T-cell (primary cell): ENCODE measurements at regions not wholly inside any gene's neighbourhood (a gene's known extent, or its start where the extent isn't known, plus 50 kb on each side); places are given as distances from the start of the nearest gene placed in this dataset.

Experiments
- ATAC-seq, 4 experiments: fragments of 200-7000 bp in 3 of 4; fragments of 150-1000 bp in 1 of 4; cut with Tn5 transposase; replicated peaks in 1 of 4; 1 replicate in 3 of 4; 2 replicates in 1 of 4; pipeline ENCODE4 v1.10.0; 2021; ENCODE audit warnings: moderate library complexity in 3 of 4, mild to moderate bottlenecking in 2 of 4, moderate number of reproducible peaks in 1 of 4
- CTCF ChIA-PET, 2 donors: fragments of 300-600 bp; sonication (Branson Sonifier 250); formaldehyde crosslinking; loops; one replicate each; lab custom pipeline; 2022; ENCODE audit warnings: antibody characterized with exemption in 2 of 2; lab: Charles Lee
- POLR2A ChIA-PET, 2 donors: fragments of 300-600 bp; sonication (Branson Sonifier 250); formaldehyde crosslinking; loops; one replicate each; lab custom pipeline; 2022; ENCODE audit warnings: antibody characterized with exemption in 2 of 2; lab: Charles Lee
- DNase-seq, 35 experiments: peaks; one replicate each; pipeline versions ENCODE4 v3.0.0 to v3.0.0-alpha.2; 2013 to 2023
- H3K27ac ChIP-seq: one replicate; pipeline ENCODE4 v1.5.1; 2013; ENCODE audit warnings: low read length
- H3K27me3 ChIP-seq, 2 experiments: replicated peaks in 1 of 2; 1 replicate in 1 of 2; 2 replicates in 1 of 2; pipeline versions ENCODE4 v1.6.1 to v1.7.0; 2013; ENCODE audit warnings: low read length in 1 of 2, mixed read lengths in 1 of 2; ENCODE audit not compliant: control insufficient read depth in 2 of 2, insufficient read depth in 2 of 2; ENCODE audit errors: extremely low read depth in 1 of 2
- H3K36me3 ChIP-seq, 2 donors: 1 replicate in 1 of 2; 2 replicates in 1 of 2; pipeline versions ENCODE4 v1.6.1 to v1.7.0; 2013; ENCODE audit warnings: low read length in 1 of 2; ENCODE audit not compliant: control insufficient read depth in 2 of 2, insufficient read depth in 1 of 2; ENCODE audit errors: extremely low read depth in 1 of 2
- H3K4me1 ChIP-seq, 2 experiments: 1 replicate in 1 of 2; 2 replicates in 1 of 2; pipeline versions ENCODE4 v1.6.1 to v1.7.0; 2013; ENCODE audit warnings: low read length in 2 of 2, mixed read lengths in 1 of 2; ENCODE audit not compliant: insufficient read depth in 2 of 2, control insufficient read depth in 1 of 2; ENCODE audit errors: extremely low read depth in 1 of 2
- H3K4me3 ChIP-seq, 2 donors: 1 replicate in 1 of 2; 2 replicates in 1 of 2; pipeline versions ENCODE4 v1.5.1 to v1.7.0; 2013; ENCODE audit warnings: mild to moderate bottlenecking in 2 of 2, low read length in 1 of 2, moderate library complexity in 1 of 2; ENCODE audit not compliant: control insufficient read depth in 1 of 2; ENCODE audit errors: extremely low read depth in 1 of 2
- H3K9me3 ChIP-seq: 2 replicates; pipeline ENCODE4 v1.7.0; 2013
- H3K27ac Mint-ChIP-seq, 2 donors: one replicate each; pipeline ENCODE4 v1.8.0; 2020 to 2021; ENCODE audit warnings: mild to moderate bottlenecking in 2 of 2, mixed read lengths in 2 of 2
- H3K27me3 Mint-ChIP-seq, 2 donors: one replicate each; pipeline ENCODE4 v1.8.0; 2021 to 2022; ENCODE audit warnings: mixed read lengths in 2 of 2
- H3K36me3 Mint-ChIP-seq: one replicate; pipeline ENCODE4 v1.8.0; 2021; ENCODE audit warnings: mixed read lengths
- H3K4me1 Mint-ChIP-seq, 3 donors: one replicate each; pipeline ENCODE4 v1.8.0; 2020 to 2022; ENCODE audit warnings: mixed read lengths in 3 of 3, mild to moderate bottlenecking in 1 of 3
- H3K4me3 Mint-ChIP-seq, 3 donors: one replicate each; pipeline ENCODE4 v1.8.0; 2020 to 2022; ENCODE audit warnings: mild to moderate bottlenecking in 3 of 3, mixed read lengths in 3 of 3, moderate library complexity in 3 of 3
- H3K9me3 Mint-ChIP-seq, 3 donors: one replicate each; pipeline ENCODE4 v1.8.0; 2020 to 2022; ENCODE audit warnings: mixed read lengths in 3 of 3
- WGBS: methylation state at CpG from one replicate; pipeline ENCODE4 v1.1.5; 2013; ENCODE audit warnings: missing lambda C conversion rate; ENCODE audit not compliant: insufficient coverage; 5-methylcytosine and 5-hydroxymethylcytosine counted together

DNA sequence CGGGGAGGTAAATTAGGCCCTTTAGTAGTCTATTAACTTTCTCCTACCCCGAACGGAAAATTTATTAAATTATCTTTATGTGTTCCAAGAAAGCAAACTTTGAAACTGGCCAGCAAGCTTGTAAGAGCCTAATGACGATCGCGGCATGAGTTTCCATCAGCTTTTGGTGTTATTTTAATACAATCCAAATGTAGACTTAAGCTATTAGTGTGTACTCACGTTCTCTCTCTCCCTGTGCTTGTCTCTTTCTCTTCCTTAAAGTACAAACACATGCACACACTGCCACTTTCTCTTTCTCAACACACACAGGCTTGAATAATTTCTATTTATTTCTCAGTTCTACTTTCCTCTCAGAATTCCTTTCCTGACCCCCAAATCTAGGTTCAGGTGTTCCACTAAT lies 108.8 kb upstream of the MME start:
- H3K27me3 ChIP-seq: no peaks in the 10 kb centered on the region
- H3K4me1 Mint-ChIP-seq: no peaks in the 10 kb centered on the region
- H3K9me3 Mint-ChIP-seq: peaks cover 0 to 3% (median 0%) of the 10 kb centered on the region in 3 donors
- H3K27ac ChIP-seq: no peak overlapping the region
- H3K36me3 ChIP-seq: no peaks in the 10 kb centered on the region
- DNase-seq: no peak
- no peak for ATAC-seq
- no peak overlapping the region for H3K4me3 Mint-ChIP-seq
- 80% methylated on average over 1 of the region's 7 CpGs for WGBS
- no peaks in the 10 kb centered on the region for H3K4me1 ChIP-seq
- no peak overlapping the region for H3K27ac Mint-ChIP-seq
- POLR2A ChIA-PET: no interaction called here
- no peak overlapping the region for H3K4me3 ChIP-seq
- no peaks in the 10 kb centered on the region for H3K27me3 Mint-ChIP-seq
- no peaks in the 10 kb centered on the region for H3K36me3 Mint-ChIP-seq
- CTCF ChIA-PET: no interaction called here
- H3K9me3 ChIP-seq: no peaks in the 10 kb centered on the region

DNA sequence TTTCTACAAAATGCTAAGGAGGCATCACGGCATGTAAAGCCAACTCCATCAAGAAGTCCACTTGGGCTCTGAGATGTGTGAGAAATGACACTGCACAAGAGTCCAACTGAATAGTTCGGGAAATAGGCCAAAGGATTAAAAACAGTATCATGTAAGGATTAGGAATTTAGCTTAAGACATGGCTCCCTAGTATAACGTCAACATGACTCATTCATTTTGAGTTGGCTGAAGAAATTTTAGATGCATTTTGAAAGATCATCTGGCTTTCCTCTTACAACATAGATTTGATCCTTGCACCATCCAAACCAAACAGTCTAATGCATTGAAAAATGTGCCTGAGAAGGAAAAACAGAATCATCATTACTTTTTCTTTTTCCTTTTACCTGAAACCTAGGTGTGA lies 109.3 kb upstream of the MME start:
- H3K36me3 Mint-ChIP-seq: no peaks in the 10 kb centered on the region
- Histone ChIP-seq H3K9me3 (no peaks in the 10 kb centered on the region), H3K27ac (no peak overlapping the region), H3K27me3 (no peaks in the 10 kb centered on the region), H3K36me3 (no peaks in the 10 kb centered on the region), H3K4me1 (no peaks in the 10 kb centered on the region), H3K4me3 (no peak overlapping the region)
- DNase-seq: no peak
- peaks cover 0 to 2% (median 0%) of the 10 kb centered on the region in 3 donors for H3K9me3 Mint-ChIP-seq
- no peaks in the 10 kb centered on the region for H3K4me1 Mint-ChIP-seq
- 50% methylated on average over 1 of the region's 3 CpGs for WGBS
- no peak for ATAC-seq
- no peak overlapping the region for H3K4me3 Mint-ChIP-seq
- ChIA-PET POLR2A (no interaction called here), CTCF (no interaction called here)
- H3K27me3 Mint-ChIP-seq: no peaks in the 10 kb centered on the region
- H3K27ac Mint-ChIP-seq: no peak overlapping the region

DNA sequence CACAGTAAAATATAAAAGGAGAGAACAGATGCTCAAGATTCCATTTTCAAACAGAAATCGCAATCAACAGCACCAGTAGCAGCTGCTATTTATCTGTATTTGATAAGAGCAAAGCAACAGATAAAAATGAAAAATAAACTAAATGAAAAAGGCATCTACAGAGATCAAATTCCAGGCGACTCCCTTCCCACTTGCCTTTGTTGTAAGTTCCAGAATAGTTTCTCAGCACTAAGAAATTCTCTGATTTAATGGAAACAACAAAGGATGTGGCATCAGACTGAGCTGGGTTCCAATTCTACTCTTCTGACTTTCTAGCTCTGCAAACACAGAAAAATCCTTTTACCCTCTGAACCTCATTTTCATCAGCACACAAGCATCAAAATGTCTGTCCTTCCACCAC lies 110.8 kb upstream of the MME start:
- no peak overlapping the region for H3K27ac ChIP-seq
- ChIA-PET CTCF (no interaction called here), POLR2A (no interaction called here)
- no peak overlapping the region for H3K27ac Mint-ChIP-seq
- H3K9me3 ChIP-seq: no peaks in the 10 kb centered on the region
- no peaks in the 10 kb centered on the region for H3K4me1 Mint-ChIP-seq
- no peak for DNase-seq
- no peak for ATAC-seq
- H3K4me3 Mint-ChIP-seq: no peak overlapping the region
- no peaks in the 10 kb centered on the region for H3K36me3 Mint-ChIP-seq
- no peaks in the 10 kb centered on the region for H3K27me3 Mint-ChIP-seq
- no peak overlapping the region for H3K4me3 ChIP-seq
- H3K36me3 ChIP-seq: no peaks in the 10 kb centered on the region
- H3K4me1 ChIP-seq: no peaks in the 10 kb centered on the region
- H3K27me3 ChIP-seq: no peaks in the 10 kb centered on the region
- no CpG with 5 or more reads among the region's 2 CpGs for WGBS
- no peaks in the 10 kb centered on the region for H3K9me3 Mint-ChIP-seq

DNA sequence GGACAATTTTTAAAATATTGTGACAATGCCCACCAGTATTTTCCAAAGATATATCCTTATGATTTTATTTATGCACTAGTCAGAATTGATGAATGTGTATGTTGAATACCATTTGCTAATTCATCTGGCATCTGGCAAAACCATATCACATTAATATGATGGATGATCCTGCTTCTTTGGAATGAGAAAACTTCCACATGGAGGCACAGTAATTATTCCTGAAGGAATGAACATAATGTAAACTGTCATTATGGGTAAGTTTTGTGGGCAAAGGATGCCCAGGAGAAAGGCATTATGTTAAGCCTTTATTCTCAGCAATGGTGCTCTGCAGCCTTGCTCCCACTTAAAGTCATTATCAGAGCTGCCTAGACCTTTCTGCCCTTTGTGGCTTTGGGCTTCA lies 113.0 kb upstream of the MME start:
- Mint-ChIP-seq H3K4me3 (no peak overlapping the region), H3K36me3 (no peaks in the 10 kb centered on the region), H3K27ac (no peak overlapping the region), H3K4me1 (no peaks in the 10 kb centered on the region), H3K27me3 (no peaks in the 10 kb centered on the region), H3K9me3 (no peaks in the 10 kb centered on the region)
- ATAC-seq (no peak), DNase-seq (no peak)
- Histone ChIP-seq H3K9me3 (no peaks in the 10 kb centered on the region), H3K27me3 (no peaks in the 10 kb centered on the region), H3K27ac (no peak overlapping the region), H3K4me1 (no peaks in the 10 kb centered on the region), H3K4me3 (no peak overlapping the region), H3K36me3 (no peaks in the 10 kb centered on the region)
- POLR2A ChIA-PET: no interaction called here
- CTCF ChIA-PET: no interaction called here

DNA sequence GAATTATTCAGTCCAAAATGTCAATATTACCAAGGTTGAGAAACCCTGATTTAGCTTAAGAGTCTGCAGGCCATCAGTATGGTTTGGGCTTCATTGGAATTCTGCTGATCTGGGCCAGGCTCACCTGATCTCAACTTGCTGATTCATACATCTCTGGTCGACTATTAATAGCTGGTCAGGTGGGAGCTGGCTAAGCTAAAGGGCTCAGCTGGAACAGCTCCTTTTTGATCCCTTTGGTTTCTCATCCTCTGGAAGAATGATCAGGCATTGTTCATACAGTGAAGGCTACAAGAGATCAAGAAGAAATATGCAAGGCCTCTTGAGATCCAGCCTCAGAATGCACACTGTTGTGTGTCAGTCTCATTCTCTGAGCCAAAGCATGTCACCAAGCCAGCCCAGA lies 123.3 kb upstream of the MME start:
- no peaks in the 10 kb centered on the region for H3K9me3 ChIP-seq
- H3K27ac Mint-ChIP-seq: no peak overlapping the region
- no peaks in the 10 kb centered on the region for H3K4me1 Mint-ChIP-seq
- no peak overlapping the region for H3K4me3 ChIP-seq
- ATAC-seq: no peak
- H3K27me3 ChIP-seq: no peaks in the 10 kb centered on the region
- no peak overlapping the region for H3K27ac ChIP-seq
- no peaks in the 10 kb centered on the region for H3K36me3 ChIP-seq
- H3K4me1 ChIP-seq: no peaks in the 10 kb centered on the region
- DNase-seq: no peak
- H3K4me3 Mint-ChIP-seq: no peak overlapping the region
- POLR2A ChIA-PET: no interaction called here
- WGBS: 60% methylated on average over 1 of the region's 1 CpG
- H3K27me3 Mint-ChIP-seq: no peaks in the 10 kb centered on the region
- no peaks in the 10 kb centered on the region for H3K36me3 Mint-ChIP-seq
- CTCF ChIA-PET: no interaction called here
- H3K9me3 Mint-ChIP-seq: peaks cover 1 to 9% (median 4%) of the 10 kb centered on the region in 3 donors

DNA sequence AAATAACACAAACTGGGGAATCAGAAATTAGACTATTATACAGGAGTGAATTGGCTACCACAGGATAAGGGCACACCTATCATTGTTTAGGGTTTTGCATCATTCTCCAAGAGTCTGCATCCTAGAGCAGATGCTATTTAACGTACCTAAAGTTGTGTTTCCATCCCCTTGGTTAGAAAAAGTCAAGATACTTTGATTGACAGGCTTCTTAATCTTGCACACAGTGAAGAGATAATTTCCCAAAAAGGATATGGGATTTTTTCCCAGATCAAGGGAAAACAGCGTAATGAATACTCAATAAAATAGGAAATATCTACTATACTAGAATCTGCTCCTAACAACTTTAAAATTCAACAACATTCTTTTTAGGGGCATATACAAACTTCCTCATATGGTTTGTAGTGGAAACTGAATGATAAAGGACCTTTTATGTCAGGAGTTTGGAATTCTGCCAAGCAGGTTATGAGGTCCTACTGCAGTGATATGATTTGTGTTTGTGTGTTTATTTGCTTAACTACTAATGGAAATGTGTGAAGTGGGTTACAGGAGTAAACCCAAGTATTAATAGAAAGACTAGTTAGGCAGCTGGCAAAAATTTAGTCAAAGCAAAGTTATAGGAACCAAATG lies 124.1 kb upstream of the MME start:
- no peak for DNase-seq
- no CpG with 5 or more reads among the region's 2 CpGs for WGBS
- Histone ChIP-seq H3K4me1 (no peaks in the 10 kb centered on the region), H3K9me3 (no peaks in the 10 kb centered on the region), H3K27ac (no peak overlapping the region), H3K27me3 (no peaks in the 10 kb centered on the region), H3K36me3 (no peaks in the 10 kb centered on the region), H3K4me3 (no peak overlapping the region)
- H3K36me3 Mint-ChIP-seq: no peaks in the 10 kb centered on the region
- peaks cover 5 to 14% (median 8%) of the 10 kb centered on the region in 3 donors for H3K9me3 Mint-ChIP-seq
- ATAC-seq: no peak
- ChIA-PET POLR2A (interaction anchor here in 1 of 2 donors (0.7 kb wide), 1 partner anchor 45 kb away, joined by 3 read pairs; no protein-coding TSS in a partner anchor), CTCF (no interaction called here)
- no peaks in the 10 kb centered on the region for H3K27me3 Mint-ChIP-seq
- H3K4me1 Mint-ChIP-seq: no peaks in the 10 kb centered on the region
- no peak overlapping the region for H3K27ac Mint-ChIP-seq
- H3K4me3 Mint-ChIP-seq: no peak overlapping the region

DNA sequence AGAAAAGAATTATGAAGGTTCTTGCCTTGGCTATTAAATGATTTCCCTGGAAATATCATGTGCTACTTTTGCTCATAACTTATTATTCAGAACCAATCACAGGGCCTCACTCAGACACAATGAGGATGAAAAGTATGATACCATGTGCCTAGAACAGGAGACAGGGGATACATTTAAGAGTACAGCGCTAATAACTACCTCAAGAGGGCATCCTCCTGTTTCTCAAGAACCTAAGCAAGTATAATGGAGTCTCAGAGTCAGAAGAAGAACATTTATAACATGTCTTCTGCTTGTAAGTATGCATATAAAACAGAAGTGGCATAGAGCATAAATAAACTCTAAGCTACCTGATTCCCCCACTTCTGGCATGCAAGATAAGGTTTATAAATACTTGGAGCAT lies 125.4 kb upstream of the MME start:
- Mint-ChIP-seq H3K9me3 (peaks cover 6 to 14% (median 12%) of the 10 kb centered on the region in 3 donors), H3K27me3 (no peaks in the 10 kb centered on the region), H3K4me1 (no peaks in the 10 kb centered on the region), H3K4me3 (no peak overlapping the region), H3K27ac (no peak overlapping the region), H3K36me3 (no peaks in the 10 kb centered on the region)
- H3K27me3 ChIP-seq: no peaks in the 10 kb centered on the region
- no peak overlapping the region for H3K4me3 ChIP-seq
- H3K27ac ChIP-seq: no peak overlapping the region
- H3K4me1 ChIP-seq: no peaks in the 10 kb centered on the region
- POLR2A ChIA-PET: no interaction called here
- peak in 1 of 35 experiments; percentile 8 for DNase-seq
- no peaks in the 10 kb centered on the region for H3K9me3 ChIP-seq
- no peaks in the 10 kb centered on the region for H3K36me3 ChIP-seq
- WGBS: no CpG with 5 or more reads among the region's 1 CpG
- ATAC-seq: no peak
- CTCF ChIA-PET: no interaction called here
